ENCODE measurements at regions not wholly inside any gene's neighbourhood (a gene's known extent, or its start where the extent isn't known, plus 50 kb on each side); places are given as distances from the start of the nearest gene placed in this dataset.

DNA sequence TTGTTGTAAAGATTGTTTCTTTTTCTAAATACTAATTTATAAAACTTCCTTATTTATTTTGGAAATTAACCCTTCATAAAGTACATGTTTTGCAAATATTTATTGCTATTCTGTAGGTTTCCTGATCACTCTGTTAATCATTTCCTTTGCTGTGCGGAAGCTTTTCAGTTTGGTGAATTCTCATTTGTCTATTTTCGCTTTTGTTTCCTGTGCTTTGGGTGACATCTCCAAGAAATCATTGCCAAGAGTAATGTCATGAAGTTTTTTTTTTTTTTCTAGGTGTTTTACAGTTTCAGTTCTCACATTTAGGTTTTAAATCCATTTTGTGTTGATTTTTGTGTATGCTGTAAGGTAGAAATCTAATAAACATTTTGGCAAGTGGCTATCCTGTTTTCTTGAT, 1899.8 kb upstream of the ACO1 start:
- peaks cover 5% of the 10 kb centered on the region; the same call in 1 of the 2 replicates for H3K4me1 ChIP-seq (ENCODE audit: low read length)
- H3K36me3 ChIP-seq (replicated peaks; ENCODE audit: low read depth, low read length) = no peaks in the 10 kb centered on the region
- no peak overlapping the region for H3K4me3 ChIP-seq (ENCODE audit: low read length)
- no peak overlapping the region for H2AFZ ChIP-seq (ENCODE audit: low read depth, low read length)
- H3K79me2 ChIP-seq (ENCODE audit: low read length) = no peaks in the 10 kb centered on the region
- no peaks in the 10 kb centered on the region for H4K20me1 ChIP-seq (ENCODE audit: insufficient read depth, low read length)
- no peak overlapping the region for H3K27ac ChIP-seq (ENCODE audit: low read length)
- no peak overlapping the region for H3K4me2 ChIP-seq (ENCODE audit: low read length)
- no peaks in the 10 kb centered on the region for H3K27me3 ChIP-seq (ENCODE audit: low read depth, low read length)
- no peak for TF ChIP-seq CTCF (IDR thresholded peaks at IDR 0.05; ENCODE audit: low read depth, low read length)
- no peak for TF ChIP-seq EZH2phosphoT487 (IDR thresholded peaks at IDR 0.05; ENCODE audit: low read depth)
- H3K9me3 ChIP-seq (ENCODE audit: insufficient read depth, low read length) = no peaks in the 10 kb centered on the region
- H3K9ac ChIP-seq (ENCODE audit: low read length) = no peak overlapping the region

- Histone ChIP-seq H3K27me3 (ENCODE audit: low read depth, low read length) (no peaks in the 10 kb centered on the region), H3K9me3 (ENCODE audit: insufficient read depth, low read length) (no peaks in the 10 kb centered on the region), H2AFZ (ENCODE audit: low read depth, low read length) (no peak overlapping the region), H3K79me2 (ENCODE audit: low read length) (no peaks in the 10 kb centered on the region), H3K4me3 (ENCODE audit: low read length) (no peak overlapping the region), H3K4me2 (ENCODE audit: low read length) (no peak overlapping the region), H3K9ac (ENCODE audit: low read length) (no peak overlapping the region), H3K4me1 (ENCODE audit: low read length) (no peaks in the 10 kb centered on the region), H3K27ac (ENCODE audit: low read length) (no peak overlapping the region), H4K20me1 (ENCODE audit: insufficient read depth, low read length) (no peaks in the 10 kb centered on the region), H3K36me3 (replicated peaks; ENCODE audit: low read depth, low read length) (no peaks in the 10 kb centered on the region)
- TF ChIP-seq CTCF (IDR thresholded peaks at IDR 0.05; ENCODE audit: low read depth, low read length) (no peak), EZH2phosphoT487 (IDR thresholded peaks at IDR 0.05; ENCODE audit: low read depth) (no peak)
Measured at GRCh38 chr9:30504502-30504905, 1879.9 kb upstream of the ACO1 start.

DNA sequence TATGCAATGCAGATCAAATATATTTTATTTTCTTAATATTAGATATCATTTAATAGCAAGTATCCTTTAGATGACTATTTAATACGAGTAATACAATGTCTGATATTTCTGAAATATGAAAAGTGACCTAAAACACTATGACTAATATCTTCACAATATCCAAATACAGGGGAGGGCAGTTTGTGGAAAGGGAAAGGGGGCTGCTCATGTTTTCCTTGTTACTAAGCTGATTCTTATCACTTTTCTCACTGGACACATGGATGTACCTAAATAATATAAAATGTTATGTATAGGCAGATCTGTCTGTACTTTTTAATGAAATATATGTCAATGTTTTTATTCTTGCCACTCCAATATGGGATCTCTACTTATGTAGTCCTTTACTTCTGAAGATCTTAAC, 1879.1 kb upstream of the ACO1 start:
- no peaks in the 10 kb centered on the region for H3K27me3 ChIP-seq (ENCODE audit: low read depth, low read length)
- H3K79me2 ChIP-seq (ENCODE audit: low read length) = no peaks in the 10 kb centered on the region
- H4K20me1 ChIP-seq (ENCODE audit: insufficient read depth, low read length) = no peaks in the 10 kb centered on the region
- no peak overlapping the region for H2AFZ ChIP-seq (ENCODE audit: low read depth, low read length)
- TF ChIP-seq EZH2phosphoT487 (IDR thresholded peaks at IDR 0.05; ENCODE audit: low read depth) (no peak), CTCF (IDR thresholded peaks at IDR 0.05; ENCODE audit: low read depth, low read length) (no peak)
- H3K4me1 ChIP-seq (ENCODE audit: low read length) = no peaks in the 10 kb centered on the region
- H3K27ac ChIP-seq (ENCODE audit: low read length) = no peak overlapping the region
- no peak overlapping the region for H3K9ac ChIP-seq (ENCODE audit: low read length)
- no peaks in the 10 kb centered on the region for H3K36me3 ChIP-seq (replicated peaks; ENCODE audit: low read depth, low read length)
- no peak overlapping the region for H3K4me2 ChIP-seq (ENCODE audit: low read length)
- H3K9me3 ChIP-seq (ENCODE audit: insufficient read depth, low read length) = no peaks in the 10 kb centered on the region
- H3K4me3 ChIP-seq (ENCODE audit: low read length) = no peak overlapping the region

DNA sequence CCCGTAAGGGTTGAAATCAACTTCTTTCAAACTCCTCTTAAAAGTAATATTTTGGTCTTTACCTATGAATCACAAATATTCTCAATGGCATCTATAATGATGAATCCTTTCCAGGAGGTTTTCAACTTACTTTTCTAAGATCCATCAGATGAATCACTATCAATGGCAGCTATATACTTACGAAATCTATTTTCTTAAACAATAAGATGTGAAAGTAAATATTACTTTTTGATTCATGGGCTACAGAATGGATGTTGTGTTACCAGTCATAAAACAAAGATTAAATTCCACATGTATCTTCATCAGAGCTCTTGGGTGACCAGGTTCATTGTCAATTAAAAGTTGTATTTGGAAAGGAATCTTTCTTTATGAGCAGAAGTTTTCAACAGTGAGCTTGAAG, 1877.7 kb upstream of the ACO1 start:
- H3K79me2 ChIP-seq (ENCODE audit: low read length) = no peaks in the 10 kb centered on the region
- H2AFZ ChIP-seq (ENCODE audit: low read depth, low read length) = no peak overlapping the region
- H3K4me1 ChIP-seq (ENCODE audit: low read length) = no peaks in the 10 kb centered on the region
- H3K9me3 ChIP-seq (ENCODE audit: insufficient read depth, low read length) = no peaks in the 10 kb centered on the region
- TF ChIP-seq CTCF (IDR thresholded peaks at IDR 0.05; ENCODE audit: low read depth, low read length) (no peak), EZH2phosphoT487 (IDR thresholded peaks at IDR 0.05; ENCODE audit: low read depth) (no peak)
- H3K4me3 ChIP-seq (ENCODE audit: low read length) = no peak overlapping the region
- no peak overlapping the region for H3K27ac ChIP-seq (ENCODE audit: low read length)
- H3K36me3 ChIP-seq (replicated peaks; ENCODE audit: low read depth, low read length) = no peaks in the 10 kb centered on the region
- H3K27me3 ChIP-seq (ENCODE audit: low read depth, low read length) = no peaks in the 10 kb centered on the region
- no peak overlapping the region for H3K9ac ChIP-seq (ENCODE audit: low read length)
- no peaks in the 10 kb centered on the region for H4K20me1 ChIP-seq (ENCODE audit: insufficient read depth, low read length)
- H3K4me2 ChIP-seq (ENCODE audit: low read length) = no peak overlapping the region
